ENCODE measurements at regions not wholly inside any gene's neighbourhood (a gene's known extent, or its start where the extent isn't known, plus 50 kb on each side); places are given as distances from the start of the nearest gene placed in this dataset.

GRCh38 chr4:12588582-12588981 is 895.6 kb downstream of the RAB28 start:
- TF ChIP-seq CTCF (IDR thresholded peaks at IDR 0.05) = no peak
- TF ChIP-seq POLR2A (IDR thresholded peaks at IDR 0.05) = no peak

Measured in tibial nerve (tissue), 3 donors.